K562 (cell line): ENCODE measurements at regions not wholly inside any gene's neighbourhood (a gene's known extent, or its start where the extent isn't known, plus 50 kb on each side); places are given as distances from the start of the nearest gene placed in this dataset.

Experiments
- ATAC-seq: fragments of 200-7000 bp; cut with Tn5 transposase; 3 replicates; pipeline ENCODE4 v1.9.1; 2020; ENCODE audit warnings: moderate library complexity
- BruUV-seq: library from RNA; stranded (reverse); fragments of 400-500 nt; replicated peaks from 2 replicates; lab custom pipeline; 2021; lab: Mats Ljungman, UMichigan
- CTCF ChIA-PET: fragments of 300-600 bp; formaldehyde crosslinking; extraction: SDS; loops from one replicate; lab custom pipeline; 2021; ENCODE audit warnings: low intra/inter-chr PET ratio; lab: Yijun Ruan, JAX
- POLR2A ChIA-PET: fragments of 300-600, 350-650 bp; sonication (Branson Sonifier 250); formaldehyde crosslinking; extraction: SDS; loops from one replicate; lab custom pipeline; 2021; ENCODE audit warnings: antibody characterized with exemption, inconsistent platforms; lab: Yijun Ruan, JAX
- DNase-seq, 4 experiments: peaks; one replicate each; pipeline versions ENCODE4 v3.0.0 to v3.0.0-alpha.2; 2011 to 2018; ENCODE audit warnings: low spot score in 3 of 4, mixed read lengths in 3 of 4; ENCODE audit errors: extremely low read depth in 1 of 4
- FAIRE-seq: peaks from 2 replicates; lab custom pipeline; 2011; peaks lifted over from hg19 to GRCh38; lab: Jason Lieb, UNC
- H2AFZ ChIP-seq: 2 replicates; pipeline ENCODE4 v1.6.0; 2011; ENCODE audit warnings: low read depth, low read length, control low read depth, inconsistent platforms
- H3K27ac ChIP-seq: fragments of 200-600 bp; 3 replicates; pipeline ENCODE4 v1.8.0; 2011; ENCODE audit warnings: low read depth, mild to moderate bottlenecking, control low read depth, inconsistent platforms, low read length, moderate library complexity, mixed read lengths; ENCODE audit errors: extremely low read depth
- H3K27me3 ChIP-seq, 2 experiments: fragments of 300-600 bp in 1 of 2; 2 replicates in 1 of 2; 3 replicates in 1 of 2; pipeline versions ENCODE4 v1.6.0 to v1.8.0; 2011; ENCODE audit warnings: inconsistent platforms in 2 of 2, low read length in 2 of 2, mild to moderate bottlenecking in 1 of 2, mixed read lengths in 1 of 2, moderate library complexity in 1 of 2; ENCODE audit not compliant: control insufficient read depth in 2 of 2, insufficient read depth in 2 of 2
- H3K36me3 ChIP-seq: fragments of 300-600 bp; 3 replicates; pipeline ENCODE4 v1.8.0; 2011; ENCODE audit warnings: mild to moderate bottlenecking, low read length, inconsistent platforms; ENCODE audit not compliant: control insufficient read depth, insufficient read depth
- H3K4me1 ChIP-seq, 2 experiments: fragments of 200-600 bp in 1 of 2; replicated peaks in 1 of 2; 2 replicates in 1 of 2; 3 replicates in 1 of 2; pipeline versions ENCODE4 v1.5.1 to v1.8.0; 2011; ENCODE audit warnings: inconsistent platforms in 2 of 2, low read length in 2 of 2, mild to moderate bottlenecking in 1 of 2, mixed read lengths in 1 of 2, moderate library complexity in 1 of 2; ENCODE audit not compliant: control insufficient read depth in 2 of 2, insufficient read depth in 2 of 2
- H3K4me2 ChIP-seq: 2 replicates; pipeline ENCODE4 v1.6.1; 2011; ENCODE audit warnings: low read length, control low read depth, inconsistent platforms, mixed read lengths; ENCODE audit not compliant: insufficient read depth
- H3K4me3 ChIP-seq: fragments of 200-600 bp; sonication (generic), shearing (Covaris generic); 2 replicates; pipeline ENCODE4 v1.5.1; 2016; ENCODE audit warnings: control low read depth, inconsistent platforms
- H3K79me2 ChIP-seq: fragments of 200-600 bp; 3 replicates; pipeline ENCODE4 v1.8.0; 2011; ENCODE audit warnings: low read length, inconsistent platforms; ENCODE audit not compliant: control insufficient read depth, insufficient read depth
- H3K9ac ChIP-seq, 2 experiments: 2 replicates each; pipeline versions ENCODE4 v1.6.0 to v1.6.1; 2011; ENCODE audit warnings: low read depth in 2 of 2, low read length in 2 of 2, control low read depth in 1 of 2, inconsistent platforms in 1 of 2, mild to moderate bottlenecking in 1 of 2, mixed read lengths in 1 of 2; ENCODE audit not compliant: insufficient read depth in 1 of 2
- H3K9me1 ChIP-seq: one replicate; pipeline ENCODE4 v1.6.0; 2011; ENCODE audit warnings: inconsistent platforms, mild to moderate bottlenecking, low read length, moderate library complexity; ENCODE audit not compliant: control insufficient read depth, insufficient read depth
- H3K9me3 ChIP-seq: replicated peaks from 2 replicates; pipeline ENCODE4 v1.5.1; 2011; ENCODE audit warnings: low read depth, low read length, inconsistent platforms; ENCODE audit not compliant: control insufficient read depth, insufficient read depth
- H4K20me1 ChIP-seq: replicated peaks from 2 replicates; pipeline ENCODE4 v1.6.1; 2011; ENCODE audit warnings: low read length, inconsistent platforms, mixed read lengths; ENCODE audit not compliant: control insufficient read depth, insufficient read depth
- CBX2 ChIP-seq: fragments of 200-600 bp; sonication (generic); IDR thresholded peaks from one replicate; pipeline ENCODE4 v1.6.1; 2012; ENCODE audit warnings: mild to moderate bottlenecking, low read length, inconsistent platforms; ENCODE audit not compliant: insufficient read depth, poor library complexity, severe bottlenecking
- DIDO1 ChIP-seq: fragments of 450-650 bp; IDR thresholded peaks from 2 replicates; pipeline ENCODE4 v1.6.1; 2016; ENCODE audit warnings: low read depth, missing biosample characterization, missing genetic modification characterization
- DLX4 ChIP-seq: fragments of 250-450 bp; sonication (Bioruptor Pico); IDR thresholded peaks from 2 replicates; pipeline ENCODE4 v1.6.1; 2021; ENCODE audit warnings: mild to moderate bottlenecking
- ELK3 ChIP-seq: fragments of 450-650 bp; formaldehyde crosslinking; IDR thresholded peaks from 2 replicates; pipeline ENCODE4 v1.4.0; 2020; ENCODE audit warnings: mild to moderate bottlenecking
- MBD1 ChIP-seq: fragments of 250-450 bp; sonication (Bioruptor Pico); IDR thresholded peaks from 2 replicates; pipeline ENCODE4 v1.8.0; 2022; ENCODE audit warnings: inconsistent platforms
- PCBP2 ChIP-seq: fragments of 200-400 bp; formaldehyde crosslinking; IDR thresholded peaks from 2 replicates; pipeline ENCODE4 v1.6.1; 2018; ENCODE audit warnings: low read length, low read depth, mild to moderate bottlenecking, moderate library complexity; ENCODE audit not compliant: poor library complexity, severe bottlenecking
- RBM22 ChIP-seq: fragments of 200-400 bp; formaldehyde crosslinking; IDR thresholded peaks from 2 replicates; pipeline ENCODE4 v1.6.1; 2018; ENCODE audit warnings: low read length, low read depth; ENCODE audit not compliant: poor library complexity, severe bottlenecking
- RHOXF2B ChIP-seq: fragments of 250-450 bp; sonication (Bioruptor Pico); conservative IDR thresholded peaks from 2 replicates; pipeline ENCODE4 v1.5.1; 2021
- SIRT6 ChIP-seq: IDR thresholded peaks from one replicate; pipeline ENCODE4 v1.6.1; 2012; ENCODE audit warnings: low read depth, mild to moderate bottlenecking, control low read depth, inconsistent platforms, low read length, moderate library complexity
- SREBF1 ChIP-seq: fragments of 150-350 bp; IDR thresholded peaks from 2 replicates; pipeline ENCODE4 v1.6.1; 2014; ENCODE audit warnings: antibody characterized with exemption, low read depth, low read length, borderline replicate concordance
- ZNF431 ChIP-seq: sonication (generic); formaldehyde crosslinking; IDR thresholded peaks from 2 replicates; pipeline ENCODE4 v1.8.0; 2022; ENCODE audit warnings: mild to moderate bottlenecking, missing genetic modification reagents
- ZNF551 ChIP-seq: fragments of 250-450 bp; sonication (Bioruptor Pico); IDR thresholded peaks from 2 replicates; pipeline ENCODE4 v1.5.0; 2021; ENCODE audit warnings: mild to moderate bottlenecking, moderate library complexity
- WGBS: fragments of 100-300 bp; shearing (Covaris generic); methylation state at CpG from one replicate; pipeline ENCODE4 v1.1.6; 2016; ENCODE audit warnings: low coverage, mixed read lengths; ENCODE audit not compliant: insufficient coverage; ENCODE audit errors: missing lambda C conversion rate; 5-methylcytosine and 5-hydroxymethylcytosine counted together
- in situ Hi-C: fragments of 300-500 bp; cut with MboI; formaldehyde crosslinking; loops from 4 replicates; pipeline ENCODE4 v1.15.0; 2018; ENCODE audit warnings: inconsistent platforms, mixed read lengths
- intact Hi-C: fragments of 100-400 bp; cut with micrococcal nuclease; formaldehyde crosslinking; loops from 2 replicates; pipeline ENCODE4 v1.14.2; 2022

- no peak for ATAC-seq
- Histone ChIP-seq H3K9me1 (no peaks in the 10 kb centered on the region), H3K27me3 (peaks cover 43 to 75% of the 10 kb centered on the region in 2 experiments), H3K9me3 (no peaks in the 10 kb centered on the region), H3K4me1 (no peaks in the 10 kb centered on the region), H3K4me2 (no peak overlapping the region), H3K9ac (no peak overlapping the region; a peak in 1 of 4 replicates), H3K36me3 (no peaks in the 10 kb centered on the region), H3K79me2 (no peaks in the 10 kb centered on the region), H3K27ac (no peak overlapping the region), H3K4me3 (no peak overlapping the region), H4K20me1 (peaks cover 8% of the 10 kb centered on the region), H2AFZ (no peak overlapping the region)
- FAIRE-seq = no peak
- POLR2A ChIA-PET = no interaction called here
- no peak for TF ChIP-seq CBX2
- TF ChIP-seq RBM22 = no peak
- intact Hi-C loops (no loop called here), in situ Hi-C loops (no loop called here)
- no peak for DNase-seq
- no TSS peak for BruUV-seq
- WGBS = 1% methylated on average over 18 of the region's 29 CpGs
- CTCF ChIA-PET = no interaction called here
These were observed 475.1 kb downstream of the BRD1 start for GRCh38 chr22:49352361-49353169.

GRCh38 chr22:49351761-49352227, 475.9 kb downstream of the BRD1 start:
- CTCF ChIA-PET = no interaction called here
- H3K27me3 ChIP-seq = peaks cover 43 to 77% of the 10 kb centered on the region in 2 experiments
- TF ChIP-seq ZNF551 (CRISPR knock-in tag) = no peak
- TF ChIP-seq ZNF431 (CRISPR knock-in tag) = no peak
- no peak for TF ChIP-seq ELK3 (CRISPR knock-in tag)
- no peak for TF ChIP-seq DLX4
- TF ChIP-seq SREBF1 = no peak
- no peak for TF ChIP-seq SIRT6
- TF ChIP-seq DIDO1 (tag) = no peak
- no peak for TF ChIP-seq MBD1 (CRISPR knock-in tag)
- no peak for TF ChIP-seq PCBP2
- TF ChIP-seq RHOXF2B = no peak

More at GRCh38 chr22:49351761-49352227, 475.9 kb downstream of the BRD1 start:
- WGBS = 5% methylated on average over 20 of the region's 22 CpGs
- no peak for DNase-seq
- Histone ChIP-seq H2AFZ (no peak overlapping the region), H3K27ac (no peak overlapping the region), H4K20me1 (peaks cover 8% of the 10 kb centered on the region), H3K4me2 (no peak overlapping the region), H3K79me2 (no peaks in the 10 kb centered on the region), H3K9me3 (no peaks in the 10 kb centered on the region), H3K4me1 (no peaks in the 10 kb centered on the region), H3K9ac (no peak overlapping the region), H3K4me3 (no peak overlapping the region), H3K9me1 (no peaks in the 10 kb centered on the region), H3K36me3 (no peaks in the 10 kb centered on the region)
- intact Hi-C loops (no loop called here), in situ Hi-C loops (no loop called here)
- POLR2A ChIA-PET = no interaction called here
- ATAC-seq = no peak
- no peak for FAIRE-seq
- BruUV-seq = no TSS peak
